DLD1 (cell line): ENCODE measurements at regions not wholly inside any gene's neighbourhood (a gene's known extent, or its start where the extent isn't known, plus 50 kb on each side); places are given as distances from the start of the nearest gene placed in this dataset.

Experiments used
- in situ Hi-C: cut with HindIII; loops from 2 replicates; pipeline ENCODE4 v1.10.0; 2017; ENCODE audit warnings: low sequenced_read_pairs

DNA sequence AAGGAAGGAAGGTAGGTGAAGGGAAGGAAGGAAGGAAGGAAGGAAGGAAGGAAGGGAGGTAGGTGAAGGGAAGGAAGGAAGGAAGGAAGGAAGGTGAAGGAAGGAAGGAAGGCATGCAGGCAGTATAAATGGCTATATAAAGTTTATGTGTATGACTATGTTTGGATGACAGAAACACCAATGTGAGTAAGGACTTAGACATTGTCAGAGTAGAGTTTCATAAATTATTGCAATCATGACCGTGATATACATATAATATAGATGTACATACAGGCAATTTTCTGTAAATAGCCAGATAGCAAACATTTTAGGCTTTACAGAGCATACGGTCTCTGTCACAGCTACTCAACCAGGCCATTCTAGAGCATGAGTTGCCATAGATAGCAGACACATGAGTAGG lies 133.8 kb upstream of the AKR1E2 start:
- in situ Hi-C loops = no loop called here

DNA sequence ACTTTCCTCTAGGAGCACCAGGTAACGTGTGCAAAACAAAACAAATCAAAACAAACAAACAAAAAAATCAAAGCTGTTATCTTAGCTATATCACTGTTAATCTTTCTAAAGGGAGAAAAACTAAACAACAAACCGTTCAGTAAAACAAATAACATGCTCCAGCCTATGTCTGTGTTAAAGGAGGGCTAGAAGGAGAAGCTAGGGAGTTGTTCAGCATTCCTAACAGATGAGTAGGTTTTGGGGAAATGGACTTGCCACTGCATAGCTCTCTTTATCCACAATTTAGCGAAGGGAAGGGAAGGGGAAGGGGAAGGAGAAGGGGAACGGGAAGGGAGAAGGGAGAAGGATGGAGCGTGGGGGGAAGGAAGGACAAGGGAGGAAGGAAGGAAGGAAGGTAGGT lies 134.2 kb upstream of the AKR1E2 start:
- in situ Hi-C loops = no loop called here

DNA sequence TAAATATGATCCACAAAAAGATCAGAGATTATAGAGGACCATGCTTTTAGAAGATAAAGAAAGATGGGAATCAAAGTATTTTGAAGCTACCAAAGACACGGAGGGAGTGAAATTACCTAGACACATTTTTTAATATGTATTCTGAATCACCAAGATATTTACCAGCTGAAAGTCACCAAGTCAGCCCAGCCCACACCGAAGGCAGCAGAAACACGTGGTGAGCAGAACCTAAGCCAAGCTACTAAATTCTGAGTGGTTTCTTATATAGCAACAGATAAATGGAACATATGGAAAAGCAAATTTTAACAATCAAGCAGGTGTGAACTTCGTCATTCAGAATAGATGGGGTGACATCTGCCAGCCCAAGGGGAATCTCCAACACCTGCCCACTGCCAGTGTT lies 134.7 kb upstream of the AKR1E2 start:
- in situ Hi-C loops = no loop called here

DNA sequence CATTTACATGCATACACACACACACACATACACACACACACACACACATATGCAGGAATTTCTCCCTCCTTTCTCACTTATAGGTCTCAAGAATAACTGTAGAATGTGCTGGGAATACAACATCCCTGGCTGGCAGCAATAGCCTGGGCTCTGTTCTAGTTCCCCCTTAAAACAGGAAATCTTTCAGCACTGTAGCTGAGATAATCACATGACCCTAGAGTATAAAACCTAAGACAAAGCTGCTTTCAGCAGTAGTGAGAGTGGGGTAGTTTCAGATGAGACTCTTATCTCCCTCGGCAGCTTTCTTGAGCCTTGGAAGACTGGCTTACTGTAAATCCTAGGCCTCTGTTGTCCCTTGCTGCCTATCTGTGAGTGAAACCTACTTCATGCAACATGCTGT lies 137.4 kb upstream of the AKR1E2 start:
- in situ Hi-C loops = no loop called here

DNA sequence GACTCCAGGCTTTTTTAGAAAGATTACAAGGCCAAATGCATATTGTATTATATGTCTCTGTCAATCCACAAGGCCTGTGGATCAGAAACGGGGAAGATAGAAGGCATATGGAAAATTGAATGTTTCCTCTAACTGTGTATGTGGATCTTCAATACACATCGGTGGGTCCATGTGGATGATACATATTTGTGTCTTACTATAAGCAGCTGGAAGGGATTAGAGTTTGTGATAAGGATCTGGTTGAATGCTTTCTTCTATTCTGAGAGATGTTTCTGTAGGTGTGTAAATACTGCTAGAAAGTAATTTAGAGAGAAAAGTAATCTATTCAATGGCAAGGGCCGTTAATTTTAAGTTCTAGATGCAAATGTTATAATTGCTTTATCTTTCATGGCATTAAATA lies 137.8 kb upstream of the AKR1E2 start:
- in situ Hi-C loops = no loop called here

DNA sequence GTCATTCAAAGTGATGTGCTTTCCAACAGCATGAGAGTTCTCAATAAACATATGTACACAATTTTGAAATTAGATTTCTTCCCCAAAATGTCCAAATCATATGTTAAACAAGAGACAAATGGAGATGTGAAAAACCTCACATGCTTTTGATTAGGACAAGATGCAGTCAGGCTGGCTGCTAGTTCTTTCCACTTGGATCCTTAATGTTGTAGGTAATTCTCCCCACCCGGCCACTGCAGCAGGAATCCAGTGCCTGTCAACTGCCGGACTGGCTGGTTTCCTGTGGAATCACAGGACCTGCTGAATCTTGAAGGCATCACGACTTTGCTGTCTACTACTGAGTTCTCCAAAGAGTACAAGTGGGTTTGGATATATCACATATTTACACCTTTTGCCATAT lies 138.6 kb upstream of the AKR1E2 start:
- in situ Hi-C loops = no loop called here

DNA sequence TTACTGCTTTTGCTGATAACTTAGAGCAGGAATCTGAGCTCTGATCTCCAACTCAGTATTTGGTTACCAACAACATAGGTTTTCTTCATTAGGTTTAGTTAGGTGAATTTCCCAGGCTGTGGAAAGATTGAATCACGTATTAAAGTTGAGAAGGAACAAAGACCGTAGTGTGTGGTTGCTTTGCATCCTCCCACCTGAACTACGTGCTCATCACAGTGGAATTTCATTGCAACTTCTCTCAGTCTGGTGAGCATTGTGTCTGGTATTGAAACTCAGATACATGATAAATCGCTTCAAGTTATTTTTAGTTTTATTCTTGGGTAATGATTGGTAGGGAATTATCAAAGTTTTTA lies 139.4 kb upstream of the AKR1E2 start:
- in situ Hi-C loops = no loop called here

DNA sequence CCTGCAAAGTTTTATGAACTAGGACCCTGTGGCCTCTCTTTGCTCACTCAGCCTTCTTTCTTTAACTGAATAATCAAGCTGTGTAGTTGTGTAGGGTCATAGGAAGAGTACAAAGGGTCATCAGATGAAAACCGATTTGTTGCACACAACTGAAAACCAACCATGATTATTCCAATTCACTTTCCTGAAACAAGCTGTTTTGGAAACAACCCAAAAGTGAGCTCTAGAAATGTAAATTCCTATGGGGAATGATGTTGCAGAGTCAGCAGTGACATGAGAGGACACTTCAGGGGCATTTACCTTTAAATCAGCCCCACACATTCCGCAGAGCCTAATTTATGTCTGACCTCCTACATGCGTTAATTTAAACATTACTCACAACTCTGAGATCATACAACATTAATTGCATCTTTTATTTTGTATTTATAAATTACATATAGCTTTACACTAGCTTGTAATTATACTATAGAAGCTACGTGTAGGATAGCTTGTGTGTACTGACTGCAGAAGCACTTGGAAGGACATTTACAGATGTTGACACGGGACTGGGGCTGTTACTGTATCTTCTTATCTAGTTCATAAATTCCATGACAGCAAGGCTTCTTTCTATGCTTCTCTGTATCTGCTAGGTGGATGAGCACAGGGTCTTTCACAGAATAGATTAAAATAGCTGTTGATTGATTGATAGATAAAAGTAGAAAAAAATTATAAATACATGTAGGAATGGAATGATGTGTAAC lies 139.9 kb upstream of the AKR1E2 start:
- in situ Hi-C loops = no loop called here

DNA sequence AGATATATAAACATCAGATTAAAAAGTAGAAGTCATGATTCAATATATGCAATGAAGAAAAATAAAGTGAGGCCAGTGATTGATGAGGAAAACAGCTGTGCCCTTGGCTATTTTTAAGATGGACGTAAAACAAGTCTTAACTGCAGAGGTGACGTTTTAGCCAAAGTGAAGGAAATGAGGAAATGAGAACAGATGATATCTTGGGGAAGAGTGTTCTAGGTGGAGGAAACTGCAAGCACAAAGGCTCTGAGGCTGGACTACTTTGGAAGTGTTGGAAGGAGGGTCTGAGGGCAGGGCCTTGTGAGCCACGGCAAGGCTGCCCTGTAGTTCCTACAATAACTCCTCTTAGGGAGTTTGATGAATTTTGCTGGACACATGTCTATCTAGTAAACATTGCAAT lies 140.5 kb upstream of the AKR1E2 start:
- in situ Hi-C loops = no loop called here

DNA sequence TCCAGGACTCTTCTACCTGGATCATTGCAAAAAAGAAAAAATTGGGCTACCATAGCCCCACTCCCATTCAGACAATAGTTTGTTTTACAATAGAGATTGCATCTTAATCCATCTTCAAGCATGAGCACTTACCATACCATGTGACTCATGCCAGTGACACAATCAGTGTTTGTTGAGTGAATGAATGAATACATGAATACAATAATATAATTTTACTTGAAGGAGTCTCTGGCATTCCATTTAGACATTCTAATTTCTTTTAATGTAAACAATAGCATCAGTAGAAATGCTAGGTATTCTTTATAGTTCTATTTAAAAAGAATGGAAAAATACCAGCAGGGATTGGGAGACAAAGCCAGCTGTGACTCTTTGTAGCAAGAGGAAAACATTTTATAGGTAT lies 141.6 kb upstream of the AKR1E2 start:
- in situ Hi-C loops = no loop called here

DNA sequence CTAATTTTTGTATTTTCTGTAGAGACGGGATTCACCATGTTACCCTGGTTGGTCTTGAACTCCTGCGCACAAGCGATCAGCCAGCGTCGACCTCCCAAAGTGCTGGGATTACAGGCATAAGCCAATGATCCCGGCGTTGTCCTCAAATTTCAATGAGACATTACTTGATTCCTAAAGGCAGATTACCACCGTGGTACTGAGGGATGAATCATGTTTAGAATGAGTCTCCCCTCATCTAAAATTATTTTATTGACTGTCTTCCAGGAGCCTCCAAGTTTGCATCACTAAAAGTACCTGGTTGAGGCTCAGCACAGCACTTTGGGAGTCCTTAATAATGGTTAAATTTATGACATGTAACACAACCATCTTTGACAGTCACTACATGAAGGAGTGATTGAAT lies 142.2 kb upstream of the AKR1E2 start:
- in situ Hi-C loops = no loop called here

DNA sequence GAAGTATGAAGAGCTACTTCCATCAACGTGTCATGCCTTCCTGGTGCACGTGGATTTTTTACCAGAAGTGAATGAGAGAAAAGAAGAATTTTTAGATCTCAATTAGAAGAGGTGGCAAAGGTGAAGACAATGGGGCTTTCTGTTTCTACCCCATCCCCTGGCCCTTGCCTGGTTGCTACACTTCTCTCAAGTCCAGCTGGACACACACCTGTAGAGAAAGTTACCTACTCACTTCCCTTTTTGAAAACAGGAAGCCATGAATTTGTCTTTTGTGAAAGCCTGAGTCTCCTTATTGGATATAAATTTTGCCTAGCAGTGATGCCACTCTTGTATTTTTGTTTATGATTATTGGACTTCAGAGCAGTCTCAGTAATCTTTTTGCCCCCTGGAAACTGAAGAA lies 142.9 kb upstream of the AKR1E2 start:
- in situ Hi-C loops = no loop called here

DNA sequence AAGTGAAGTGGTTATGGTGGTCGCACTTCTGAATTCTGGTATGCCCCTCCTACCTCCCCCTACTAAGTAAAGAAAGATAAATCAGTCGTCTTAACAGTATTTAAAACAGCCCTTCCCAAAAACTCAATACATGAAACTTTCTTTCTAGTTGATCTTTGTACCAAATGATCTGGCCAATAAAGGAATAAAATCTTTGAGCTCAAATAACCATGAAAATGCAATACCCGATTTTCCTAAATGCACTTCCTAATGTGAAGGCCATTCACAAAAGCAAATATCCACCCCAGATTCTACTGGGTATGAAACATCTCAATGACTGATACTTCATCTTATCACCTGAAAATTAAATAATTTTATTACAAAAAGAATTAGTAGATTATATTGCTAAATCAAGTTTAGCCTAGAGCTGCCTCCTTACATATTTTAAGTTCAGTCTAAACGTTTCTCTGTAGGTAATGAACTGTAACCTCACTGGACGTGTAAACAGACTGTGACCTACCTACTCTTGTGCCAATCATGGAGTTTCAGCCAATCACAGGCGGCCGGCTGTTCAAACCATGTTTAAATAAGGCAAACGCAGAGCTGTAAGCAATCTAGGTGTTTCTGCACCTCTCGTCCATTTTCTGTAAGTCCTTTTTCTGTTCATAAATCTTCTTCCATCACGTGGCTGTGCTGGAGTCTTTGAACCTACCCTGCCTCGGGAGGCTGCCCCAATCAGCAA lies 146.9 kb upstream of the AKR1E2 start:
- in situ Hi-C loops = no loop called here

DNA sequence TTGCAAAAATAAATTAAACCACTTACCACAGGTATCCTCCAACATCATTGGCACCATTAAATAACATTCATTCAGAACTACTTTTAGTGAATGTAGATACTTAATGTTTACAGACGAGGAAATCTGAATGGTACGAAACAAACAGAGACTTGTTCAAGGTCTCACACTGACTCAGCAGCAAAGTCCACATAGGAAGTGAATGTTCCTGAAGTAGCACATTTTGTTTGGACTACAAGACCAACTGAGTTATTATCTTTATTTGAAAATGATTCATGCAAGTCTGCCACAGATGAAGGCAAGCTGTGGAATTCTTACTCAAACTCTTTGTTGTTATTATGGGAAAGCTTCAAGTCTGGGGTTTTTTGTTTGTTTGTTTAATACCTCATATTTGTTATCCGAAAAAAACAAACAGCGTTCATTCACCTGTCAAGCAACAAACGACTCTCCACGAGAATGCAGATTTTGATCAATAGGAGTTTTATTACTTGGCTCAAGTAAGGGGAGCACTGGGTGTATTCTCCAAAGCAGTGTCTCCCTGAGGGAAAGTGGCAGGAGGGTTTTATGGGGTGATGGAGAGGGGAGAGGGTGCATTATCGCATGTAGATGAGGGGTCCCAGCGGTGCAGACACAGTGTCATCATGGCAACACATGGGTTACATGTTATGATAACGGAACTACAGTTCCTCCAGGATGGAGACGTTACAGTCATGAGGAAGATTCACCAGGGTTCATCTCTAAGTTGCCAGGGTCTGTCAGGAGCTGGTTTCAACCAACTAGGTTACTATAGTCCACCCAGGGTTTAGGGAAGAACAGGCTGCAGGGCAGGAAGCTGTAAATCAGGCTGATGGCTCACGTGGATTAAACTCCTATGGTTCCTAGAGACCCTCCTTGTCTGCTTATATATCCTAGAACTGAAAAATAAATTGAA lies 147.7 kb upstream of the AKR1E2 start:
- in situ Hi-C loops = no loop called here

DNA sequence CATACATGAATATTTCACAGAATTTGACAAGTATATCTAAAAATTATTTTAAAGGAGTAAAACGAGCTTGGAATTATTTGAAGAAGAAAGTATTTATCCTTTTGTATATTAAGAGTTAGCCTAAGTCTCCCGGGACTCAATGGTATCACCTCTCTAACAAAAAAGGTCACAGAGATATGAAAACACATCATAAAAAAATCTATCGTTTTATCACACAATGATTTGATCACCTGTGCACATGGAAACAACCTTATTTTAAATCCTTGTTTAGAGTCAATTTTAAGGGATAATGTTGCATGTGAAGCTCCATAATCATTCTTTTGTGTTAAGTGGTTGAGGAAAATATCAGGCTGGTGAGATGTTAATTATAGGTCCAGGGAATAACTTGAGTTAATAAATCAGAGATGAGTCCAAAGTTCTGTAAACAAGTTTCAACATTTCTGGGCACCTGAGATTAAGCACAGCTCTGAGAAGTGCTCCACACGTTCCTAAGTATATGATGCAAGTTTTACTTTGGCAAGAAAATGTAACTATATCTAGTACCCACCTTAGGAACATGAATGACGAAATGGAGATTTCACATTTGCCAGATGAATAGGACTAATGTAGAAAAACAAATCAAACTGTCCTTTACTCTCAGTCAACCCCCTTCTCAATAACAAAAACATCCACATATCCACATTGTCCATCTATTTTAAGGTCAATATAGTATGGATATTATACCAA lies 148.5 kb upstream of the AKR1E2 start:
- in situ Hi-C loops = no loop called here

DNA sequence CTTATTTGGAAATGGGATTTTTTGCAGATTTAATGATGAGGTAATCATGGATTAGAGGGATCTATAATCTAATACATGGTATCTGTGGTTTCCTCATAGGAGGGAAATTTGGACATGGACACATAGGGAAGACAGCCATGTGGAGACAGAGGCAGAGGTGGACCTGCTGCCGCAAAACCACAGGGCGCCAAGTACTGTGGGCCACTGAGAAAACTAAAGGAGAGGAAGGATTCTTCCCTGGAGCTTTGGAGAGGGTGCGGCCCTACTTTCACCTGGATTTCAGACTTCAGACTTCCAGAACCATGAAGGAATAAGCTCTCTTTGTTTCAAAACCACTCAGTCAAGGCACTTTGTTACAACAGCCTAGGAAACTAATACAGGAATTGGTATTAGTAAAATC lies 149.4 kb upstream of the AKR1E2 start:
- in situ Hi-C loops = no loop called here

DNA sequence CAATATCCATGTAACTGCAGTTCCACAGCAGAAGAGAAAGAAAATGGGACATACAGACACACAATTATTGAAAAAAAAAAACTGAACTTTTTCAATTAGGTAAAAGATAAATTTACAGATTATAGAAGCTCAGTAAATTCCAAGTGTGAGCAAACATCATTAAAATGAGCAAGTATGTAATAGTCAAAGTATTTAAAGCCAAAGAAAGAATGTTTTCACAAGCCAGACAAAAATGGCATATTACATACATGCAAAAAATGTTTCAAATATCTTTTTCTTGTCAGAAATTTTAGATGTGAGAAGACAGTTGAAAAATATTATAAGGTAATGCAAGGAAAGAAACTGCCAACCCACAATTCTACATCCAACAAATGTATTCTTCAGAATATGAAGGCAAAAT lies 150.2 kb upstream of the AKR1E2 start:
- in situ Hi-C loops = no loop called here

DNA sequence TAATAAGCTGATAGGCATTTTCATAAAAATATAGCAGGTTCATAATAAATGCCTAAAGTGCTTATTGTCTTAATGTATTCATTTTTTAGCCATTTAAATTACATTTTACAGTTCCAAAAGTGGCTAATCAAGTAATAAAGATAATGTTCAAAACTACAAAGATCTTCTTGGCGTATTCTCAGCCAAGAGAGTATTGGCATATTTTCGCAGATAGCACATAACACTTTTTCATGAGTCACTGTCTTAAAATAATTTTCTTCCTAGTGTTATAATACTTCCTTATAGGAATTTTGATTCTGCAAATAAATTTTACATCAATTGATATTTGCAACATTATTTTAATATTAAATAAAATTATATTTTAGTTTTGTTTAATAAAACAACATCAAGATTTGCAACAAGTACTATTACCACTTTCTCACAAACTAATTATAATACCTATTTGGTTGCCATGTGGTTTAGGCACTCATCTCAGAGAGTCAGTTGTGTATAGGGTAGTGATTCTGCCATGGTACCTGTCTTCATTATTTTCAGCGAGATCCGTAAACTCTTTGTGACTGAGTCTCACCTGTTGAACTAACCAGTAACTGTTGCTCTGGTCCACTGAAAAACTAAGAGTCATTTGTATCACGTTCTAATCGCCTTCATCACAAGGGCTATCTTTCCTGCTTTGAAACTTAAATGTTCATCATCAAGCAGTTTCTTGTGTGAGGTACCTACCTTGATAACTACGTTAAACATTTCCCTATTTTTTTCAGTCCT lies 152.5 kb upstream of the AKR1E2 start:
- in situ Hi-C loops = no loop called here

DNA sequence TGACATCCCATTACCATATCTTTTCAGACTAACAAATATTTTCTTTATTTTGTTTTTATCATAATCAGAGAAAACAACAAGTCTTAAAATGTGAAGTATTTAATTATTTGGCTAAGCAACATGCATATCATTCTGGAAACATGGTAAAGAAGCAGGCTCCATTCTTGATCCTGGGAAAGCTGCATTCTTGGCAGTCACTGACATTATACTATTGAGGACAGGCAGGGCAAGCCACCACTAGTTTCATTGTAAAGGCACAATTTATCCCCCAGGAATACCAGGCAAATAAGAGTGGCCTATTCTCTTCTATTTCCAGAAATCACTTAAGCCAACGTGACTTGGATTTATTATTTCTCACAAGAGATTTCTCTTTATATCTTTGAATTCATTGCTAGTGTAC lies 153.8 kb upstream of the AKR1E2 start:
- in situ Hi-C loops = no loop called here

DNA sequence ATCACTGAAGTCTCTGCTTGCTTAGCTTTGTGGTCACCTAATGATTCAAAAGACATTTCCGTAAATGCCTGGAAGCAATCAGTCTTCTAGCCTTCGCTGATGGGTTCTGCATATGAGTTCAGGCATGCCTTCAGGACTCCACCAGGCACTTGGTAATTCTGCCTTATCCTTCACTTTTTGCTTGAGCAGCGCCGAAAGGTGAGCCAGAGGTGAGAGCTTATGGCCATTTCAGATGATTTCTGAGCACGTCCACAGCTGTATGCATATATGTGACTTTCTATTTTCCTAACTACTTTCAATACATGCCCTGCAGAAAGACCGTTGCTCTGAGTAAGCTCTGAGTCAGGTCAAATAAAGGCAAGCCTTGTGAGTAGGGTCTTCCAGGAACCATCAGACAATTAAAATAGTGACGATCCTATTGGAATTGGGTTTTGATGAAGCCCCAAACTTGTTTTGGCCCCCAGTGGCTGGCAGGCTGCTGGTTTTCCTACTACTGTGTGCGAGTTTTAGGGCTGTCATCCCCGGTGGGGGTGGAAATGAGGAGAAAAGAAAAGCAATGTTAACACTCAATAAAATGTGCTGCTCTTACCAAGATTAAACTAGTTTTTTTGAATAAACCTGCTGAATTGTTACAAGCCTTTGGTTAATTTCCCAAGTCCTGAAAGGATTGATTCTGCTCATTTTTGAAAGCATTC lies 154.4 kb upstream of the AKR1E2 start:
- in situ Hi-C loops = no loop called here
